ENCODE measurements at regions not wholly inside any gene's neighbourhood (a gene's known extent, or its start where the extent isn't known, plus 50 kb on each side); places are given as distances from the start of the nearest gene placed in this dataset.

DNA sequence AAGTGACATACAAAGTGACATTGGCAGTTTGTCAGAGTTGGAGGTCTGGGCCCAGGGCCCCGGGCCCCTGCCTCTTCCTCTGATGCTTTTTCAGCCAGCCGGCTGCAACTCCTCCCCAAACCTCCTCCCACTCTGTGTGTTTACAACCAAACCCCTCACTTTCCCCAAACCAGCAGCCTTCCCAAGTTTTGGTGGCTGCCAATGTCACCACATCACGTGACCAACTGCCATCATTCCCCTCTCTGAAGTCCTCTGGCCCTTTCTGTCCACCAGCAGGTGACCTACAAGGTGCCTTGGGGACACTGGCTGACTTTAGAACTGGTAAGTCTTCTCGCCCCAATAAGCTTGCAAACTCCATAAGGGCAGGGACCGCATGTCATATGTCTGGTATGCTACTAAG lies 357.7 kb downstream of the BCOR start (continued):
- TF ChIP-seq ZNF585B (tag by site-specific recombination; IDR thresholded peaks at IDR 0.05) (no peak), ZFP41 (tag by site-specific recombination; IDR thresholded peaks at IDR 0.05; ENCODE audit: borderline replicate concordance) (no peak), ZEB2 (tag by site-specific recombination; IDR thresholded peaks at IDR 0.05) (no peak)
- TF ChIP-seq, protein P1, sequence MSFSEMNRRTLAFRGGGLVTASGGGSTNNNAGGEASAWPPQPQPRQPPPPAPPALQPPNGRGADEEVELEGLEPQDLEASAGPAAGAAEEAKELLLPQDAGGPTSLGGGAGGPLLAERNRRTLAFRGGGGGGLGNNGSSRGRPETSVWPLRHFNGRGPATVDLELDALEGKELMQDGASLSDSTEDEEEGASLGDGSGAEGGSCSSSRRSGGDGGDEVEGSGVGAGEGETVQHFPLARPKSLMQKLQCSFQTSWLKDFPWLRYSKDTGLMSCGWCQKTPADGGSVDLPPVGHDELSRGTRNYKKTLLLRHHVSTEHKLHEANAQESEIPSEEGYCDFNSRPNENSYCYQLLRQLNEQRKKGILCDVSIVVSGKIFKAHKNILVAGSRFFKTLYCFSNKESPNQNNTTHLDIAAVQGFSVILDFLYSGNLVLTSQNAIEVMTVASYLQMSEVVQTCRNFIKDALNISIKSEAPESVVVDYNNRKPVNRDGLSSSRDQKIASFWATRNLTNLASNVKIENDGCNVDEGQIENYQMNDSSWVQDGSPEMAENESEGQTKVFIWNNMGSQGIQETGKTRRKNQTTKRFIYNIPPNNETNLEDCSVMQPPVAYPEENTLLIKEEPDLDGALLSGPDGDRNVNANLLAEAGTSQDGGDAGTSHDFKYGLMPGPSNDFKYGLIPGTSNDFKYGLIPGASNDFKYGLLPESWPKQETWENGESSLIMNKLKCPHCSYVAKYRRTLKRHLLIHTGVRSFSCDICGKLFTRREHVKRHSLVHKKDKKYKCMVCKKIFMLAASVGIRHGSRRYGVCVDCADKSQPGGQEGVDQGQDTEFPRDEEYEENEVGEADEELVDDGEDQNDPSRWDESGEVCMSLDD (tag by site-specific recombination; IDR thresholded peaks at IDR 0.05) = no peak

DNA sequence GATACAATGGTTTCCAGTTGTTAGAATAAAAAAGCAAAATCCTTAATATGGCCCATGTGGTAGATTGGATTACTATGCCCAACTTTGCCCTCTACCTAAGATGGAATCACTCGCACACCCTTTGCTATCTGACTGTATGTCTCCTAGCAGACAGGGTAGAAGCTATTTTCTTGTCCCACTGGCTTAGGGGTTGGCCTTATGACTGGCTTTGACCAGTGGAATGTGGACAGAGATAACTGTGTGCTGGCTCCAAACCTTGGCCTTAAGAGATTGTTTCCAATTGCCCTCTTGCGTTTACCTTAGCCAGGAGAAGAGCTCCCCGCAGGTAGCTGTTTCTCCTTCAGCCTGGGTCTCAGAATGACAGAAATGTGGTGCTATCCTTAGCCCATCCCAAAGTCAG lies 355.9 kb downstream of the BCOR start:
- H3K27ac ChIP-seq (ENCODE audit: extremely low read depth, low read depth, low read length) = no peak overlapping the region

DNA sequence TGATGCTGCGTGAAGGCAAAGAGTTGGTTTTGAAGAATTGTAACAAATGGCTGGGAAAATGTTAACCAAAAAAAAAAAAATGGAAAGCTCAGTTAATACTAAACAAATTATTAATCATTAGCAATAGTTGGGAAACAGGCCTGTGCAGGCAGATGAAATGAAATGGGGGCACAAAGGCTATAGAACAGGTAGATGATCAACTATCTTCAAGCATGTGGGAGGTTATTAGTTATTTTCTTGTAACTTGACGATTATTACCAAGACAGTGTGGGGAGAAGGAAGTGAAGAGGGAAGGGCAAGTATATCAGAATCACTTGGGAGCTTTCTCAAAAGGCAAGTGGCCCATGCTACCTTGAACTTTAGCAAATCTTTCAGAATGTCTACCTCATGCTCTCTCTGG lies 351.9 kb downstream of the BCOR start:
- no peaks in the 10 kb centered on the region for H3K4me1 ChIP-seq (ENCODE audit: control insufficient read depth, insufficient read depth, low read length)
- ChIA-PET POLR2A (no interaction called here), CTCF (no interaction called here)
- H3K27ac ChIP-seq (ENCODE audit: extremely low read depth, low read depth, low read length) = no peak overlapping the region
- no peaks in the 10 kb centered on the region for H3K9me3 ChIP-seq (ENCODE audit: control insufficient read depth, insufficient read depth, low read depth, low read length)
- H3K4me3 ChIP-seq (ENCODE audit: low read depth, low read length) = no peak overlapping the region
- no peaks in the 10 kb centered on the region for H3K36me3 ChIP-seq (ENCODE audit: control insufficient read depth in 2 of 2, insufficient read depth in 1 of 2, low read length in 2 of 2)
- TF ChIP-seq OSR2 (tag by site-specific recombination; IDR thresholded peaks at IDR 0.05) (no peak), ZNF112 (tag by site-specific recombination; IDR thresholded peaks at IDR 0.05) (no peak), ZBTB21 (tag by site-specific recombination; IDR thresholded peaks at IDR 0.05) (no peak), ZNF223 (tag by site-specific recombination; IDR thresholded peaks at IDR 0.05) (no peak), ZNF558 (tag by site-specific recombination; IDR thresholded peaks at IDR 0.05) (no peak)
- TF ChIP-seq, protein P2, sequence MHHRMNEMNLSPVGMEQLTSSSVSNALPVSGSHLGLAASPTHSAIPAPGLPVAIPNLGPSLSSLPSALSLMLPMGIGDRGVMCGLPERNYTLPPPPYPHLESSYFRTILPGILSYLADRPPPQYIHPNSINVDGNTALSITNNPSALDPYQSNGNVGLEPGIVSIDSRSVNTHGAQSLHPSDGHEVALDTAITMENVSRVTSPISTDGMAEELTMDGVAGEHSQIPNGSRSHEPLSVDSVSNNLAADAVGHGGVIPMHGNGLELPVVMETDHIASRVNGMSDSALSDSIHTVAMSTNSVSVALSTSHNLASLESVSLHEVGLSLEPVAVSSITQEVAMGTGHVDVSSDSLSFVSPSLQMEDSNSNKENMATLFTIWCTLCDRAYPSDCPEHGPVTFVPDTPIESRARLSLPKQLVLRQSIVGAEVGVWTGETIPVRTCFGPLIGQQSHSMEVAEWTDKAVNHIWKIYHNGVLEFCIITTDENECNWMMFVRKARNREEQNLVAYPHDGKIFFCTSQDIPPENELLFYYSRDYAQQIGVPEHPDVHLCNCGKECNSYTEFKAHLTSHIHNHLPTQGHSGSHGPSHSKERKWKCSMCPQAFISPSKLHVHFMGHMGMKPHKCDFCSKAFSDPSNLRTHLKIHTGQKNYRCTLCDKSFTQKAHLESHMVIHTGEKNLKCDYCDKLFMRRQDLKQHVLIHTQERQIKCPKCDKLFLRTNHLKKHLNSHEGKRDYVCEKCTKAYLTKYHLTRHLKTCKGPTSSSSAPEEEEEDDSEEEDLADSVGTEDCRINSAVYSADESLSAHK (tag by site-specific recombination; IDR thresholded peaks at IDR 0.05) = no peak
- TF ChIP-seq, protein P1 (tag by site-specific recombination; IDR thresholded peaks at IDR 0.05) = no peak

More for the DNA sequence above, 355.9 kb downstream of the BCOR start:
- TF ChIP-seq KLF1 (tag by site-specific recombination; IDR thresholded peaks at IDR 0.05) (no peak), ZNF658 (tag by site-specific recombination; IDR thresholded peaks at IDR 0.05) (no peak), ZNF792 (tag by site-specific recombination; IDR thresholded peaks at IDR 0.05) (no peak), TRIM28 (IDR thresholded peaks at IDR 0.05; ENCODE audit: borderline replicate concordance, low read length) (no peak), ZNF514 (tag by site-specific recombination; IDR thresholded peaks at IDR 0.05) (no peak)
- TF ChIP-seq, protein P1 (tag by site-specific recombination; IDR thresholded peaks at IDR 0.05) = no peak
- TF ChIP-seq, protein P2 (tag by site-specific recombination; IDR thresholded peaks at IDR 0.05) = no peak
- ChIA-PET CTCF (no interaction called here), POLR2A (no interaction called here)
- Histone ChIP-seq H3K9me3 (ENCODE audit: control insufficient read depth, insufficient read depth, low read depth, low read length) (no peaks in the 10 kb centered on the region), H3K4me3 (ENCODE audit: low read depth, low read length) (no peak overlapping the region), H3K36me3 (ENCODE audit: control insufficient read depth in 2 of 2, insufficient read depth in 1 of 2, low read length in 2 of 2) (no peaks in the 10 kb centered on the region), H3K4me1 (ENCODE audit: control insufficient read depth, insufficient read depth, low read length) (no peaks in the 10 kb centered on the region)

Measured in HEK293 (cell line).